CD4-positive, alpha-beta T cell treated with Interleukin-1 beta for 1 hour (primary cell): ENCODE measurements at regions not wholly inside any gene's neighbourhood (a gene's known extent, or its start where the extent isn't known, plus 50 kb on each side); places are given as distances from the start of the nearest gene placed in this dataset.

Experiments
- DNase-seq, 2 donors: peaks; one replicate each; pipeline ENCODE4 v3.0.0-alpha.2; 2020 to 2022

DNA sequence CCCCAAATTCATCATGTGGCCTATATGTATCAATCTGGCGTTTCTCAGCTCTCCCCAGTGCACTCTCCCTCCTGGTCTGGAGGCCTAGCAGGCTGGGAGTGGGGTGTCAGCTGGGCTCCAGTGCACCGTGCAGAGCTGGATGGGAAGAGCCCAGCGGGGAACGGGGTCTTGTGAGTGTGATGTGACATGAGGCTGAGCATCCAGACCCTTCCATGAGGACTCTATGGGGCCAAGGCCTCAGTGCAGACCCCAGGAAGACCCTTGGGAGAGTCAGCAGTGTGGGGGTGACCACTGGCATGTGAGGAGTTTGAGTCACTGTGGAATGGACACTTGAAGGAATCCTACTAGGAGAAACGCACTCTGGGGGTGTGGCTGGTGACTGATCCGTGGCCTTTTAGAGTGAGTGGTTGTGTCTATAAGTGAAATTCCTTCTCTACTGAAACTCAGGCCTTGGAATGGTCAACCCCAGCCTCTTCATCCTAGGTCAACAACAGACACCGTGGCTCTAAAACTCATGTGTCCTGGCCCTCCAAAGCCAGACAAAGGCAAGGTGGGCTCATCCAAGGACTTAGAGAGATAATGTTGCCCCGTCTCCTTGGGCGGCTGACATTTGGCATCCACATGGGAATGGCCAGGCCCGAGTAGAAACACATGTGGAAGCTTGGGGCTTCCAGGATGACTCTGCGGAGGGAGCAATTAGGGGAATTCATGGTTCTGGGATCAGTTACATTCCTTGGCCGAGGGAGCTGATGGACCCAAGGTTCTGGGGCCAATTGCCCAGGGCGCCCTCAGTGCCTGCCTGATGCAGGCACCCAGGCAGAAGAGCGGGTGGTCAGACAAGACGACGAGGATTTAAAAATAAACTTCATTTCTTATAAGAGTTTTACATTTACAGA is 156.0 kb upstream of the TWIST2 start:
- no peak for DNase-seq

- DNase-seq: no peak
Observed at GRCh38 chr2:238692562-238692961, 155.3 kb upstream of the TWIST2 start.

DNA sequence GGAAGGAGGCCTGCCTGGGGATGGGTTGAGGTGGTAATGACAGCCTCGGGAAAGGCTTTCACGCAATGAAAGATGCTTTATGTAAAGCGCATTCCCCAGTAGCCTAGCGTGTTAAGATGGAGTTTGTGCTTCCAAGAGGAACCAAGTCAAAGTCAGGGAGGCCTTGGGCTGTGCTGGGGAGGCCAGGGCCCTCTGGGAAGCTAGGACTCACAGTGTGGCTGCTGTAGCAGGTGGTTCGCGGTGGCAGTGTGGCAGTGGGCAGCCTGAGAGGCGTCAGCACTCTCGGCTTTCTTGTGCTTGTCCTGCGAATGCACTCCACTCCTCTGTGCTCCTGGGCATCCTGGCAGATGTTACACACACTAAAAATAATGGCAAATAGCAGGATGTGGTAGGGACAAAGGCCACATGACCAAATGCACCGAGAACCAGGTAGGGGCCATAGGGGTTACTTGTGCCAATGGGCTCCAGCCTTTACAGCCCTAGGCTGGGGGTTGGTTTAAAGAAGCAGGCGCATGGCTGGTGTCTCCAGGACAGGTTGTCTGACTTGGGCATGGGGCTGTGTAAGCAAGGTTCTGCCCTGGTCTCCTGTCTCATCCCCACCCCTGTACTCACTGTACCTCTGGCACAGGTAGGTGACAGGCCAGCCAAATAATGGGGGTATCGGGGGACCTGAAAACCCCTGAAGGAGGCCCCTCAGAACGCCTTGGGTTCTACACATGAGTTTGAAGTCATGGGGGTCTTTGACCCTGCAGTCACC is 154.4 kb upstream of the TWIST2 start:
- DNase-seq: no peak

GRCh38 chr2:238694136-238694755 is 153.6 kb upstream of the TWIST2 start:
- no peak for DNase-seq

- DNase-seq: no peak
Observed at GRCh38 chr2:238694922-238695321, 153.0 kb upstream of the TWIST2 start.

GRCh38 chr2:238695538-238695937 is 152.3 kb upstream of the TWIST2 start:
- DNase-seq: no peak

GRCh38 chr2:238696331-238696730 is 151.6 kb upstream of the TWIST2 start:
- no peak for DNase-seq

GRCh38 chr2:238696786-238697185 is 151.1 kb upstream of the TWIST2 start:
- DNase-seq: no peak

- DNase-seq: no peak
Observed at GRCh38 chr2:238697193-238698071, 150.5 kb upstream of the TWIST2 start.

DNA sequence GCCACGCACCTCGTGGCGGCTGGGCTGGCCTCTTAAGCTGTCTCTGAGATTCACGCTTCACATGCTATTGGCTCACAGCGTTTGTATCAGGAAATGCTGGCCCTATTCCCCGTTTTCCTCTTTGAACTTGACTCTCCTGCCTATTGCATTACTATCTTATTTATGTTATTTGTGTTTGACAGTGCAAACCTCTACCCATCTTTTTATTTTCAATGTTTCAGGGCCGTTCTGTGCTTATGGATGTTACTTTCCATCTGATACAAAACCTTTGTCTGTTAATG is 149.9 kb upstream of the TWIST2 start:
- DNase-seq: no peak

GRCh38 chr2:238698451-238699306 is 149.2 kb upstream of the TWIST2 start:
- DNase-seq: no peak

- DNase-seq: no peak
Observed at GRCh38 chr2:238699307-238700116, 148.4 kb upstream of the TWIST2 start.

- DNase-seq: no peak
Observed at GRCh38 chr2:238700117-238700457, 147.8 kb upstream of the TWIST2 start.

- DNase-seq: no peak
Observed at GRCh38 chr2:238700506-238701340, 147.2 kb upstream of the TWIST2 start.

- no peak for DNase-seq
Observed at GRCh38 chr2:238701341-238702206, 146.3 kb upstream of the TWIST2 start.

- no peak for DNase-seq
Observed at GRCh38 chr2:238702276-238703052, 145.4 kb upstream of the TWIST2 start.

GRCh38 chr2:238703053-238703415 is 144.9 kb upstream of the TWIST2 start:
- no peak for DNase-seq

- no peak for DNase-seq
Observed at GRCh38 chr2:238703436-238703835, 144.4 kb upstream of the TWIST2 start.
